ENCODE measurements at regions not wholly inside any gene's neighbourhood (a gene's known extent, or its start where the extent isn't known, plus 50 kb on each side); places are given as distances from the start of the nearest gene placed in this dataset.

GRCh38 chr1:38394303-38394702 lies 347.7 kb upstream of the POU3F1 start:
- POLR2A ChIA-PET = no interaction called here
- H3K4me3 ChIP-seq (ENCODE audit: low read depth, low read length) = no peak overlapping the region
- no peak for TF ChIP-seq CTCF (IDR thresholded peaks at IDR 0.05; ENCODE audit: insufficient read depth, low read length, missing control alignments)
- DNase-seq (ENCODE audit: low read depth, low spot score) = no peak
- CTCF ChIA-PET = no interaction called here

- no peak for DNase-seq (ENCODE audit: low read depth, low spot score)
- ChIA-PET CTCF (no interaction called here), POLR2A (no interaction called here)
- TF ChIP-seq CTCF (IDR thresholded peaks at IDR 0.05; ENCODE audit: insufficient read depth, low read length, missing control alignments) = no peak
- H3K4me3 ChIP-seq (ENCODE audit: low read depth, low read length) = no peak overlapping the region
These were observed 346.3 kb upstream of the POU3F1 start for GRCh38 chr1:38392861-38393260.

- no peak for TF ChIP-seq CTCF (IDR thresholded peaks at IDR 0.05; ENCODE audit: insufficient read depth, low read length, missing control alignments)
- DNase-seq (ENCODE audit: low read depth, low spot score) = no peak
- no peak overlapping the region for H3K4me3 ChIP-seq (ENCODE audit: low read depth, low read length)
- CTCF ChIA-PET = no interaction called here
- POLR2A ChIA-PET = no interaction called here
These were observed 334.7 kb upstream of the POU3F1 start for GRCh38 chr1:38381256-38381655.

- no peak overlapping the region for H3K4me3 ChIP-seq (ENCODE audit: low read depth, low read length)
- no peak for TF ChIP-seq CTCF (IDR thresholded peaks at IDR 0.05; ENCODE audit: insufficient read depth, low read length, missing control alignments)
- ChIA-PET CTCF (no interaction called here), POLR2A (no interaction called here)
- no peak for DNase-seq (ENCODE audit: low read depth, low spot score)
These were observed 330.0 kb upstream of the POU3F1 start for GRCh38 chr1:38376577-38376976.

GRCh38 chr1:38375035-38375434 lies 328.4 kb upstream of the POU3F1 start:
- CTCF ChIA-PET = no interaction called here

GRCh38 chr1:38371505-38371844 lies 324.9 kb upstream of the POU3F1 start:
- POLR2A ChIA-PET = no interaction called here
- CTCF ChIA-PET = no interaction called here
- TF ChIP-seq CTCF (IDR thresholded peaks at IDR 0.05; ENCODE audit: insufficient read depth, low read length, missing control alignments) = no peak
- no peak overlapping the region for H3K4me3 ChIP-seq (ENCODE audit: low read depth, low read length)
- no peak for DNase-seq (ENCODE audit: low read depth, low spot score)

More at GRCh38 chr1:38375035-38375434, 328.4 kb upstream of the POU3F1 start:
- H3K4me3 ChIP-seq (ENCODE audit: low read depth, low read length) = no peak overlapping the region
- no peak for DNase-seq (ENCODE audit: low read depth, low spot score)
- POLR2A ChIA-PET = no interaction called here
- no peak for TF ChIP-seq CTCF (IDR thresholded peaks at IDR 0.05; ENCODE audit: insufficient read depth, low read length, missing control alignments)
